ENCODE measurements at regions not wholly inside any gene's neighbourhood (a gene's known extent, or its start where the extent isn't known, plus 50 kb on each side); places are given as distances from the start of the nearest gene placed in this dataset.

GRCh38 chr6:156167016-156167624 lies 610.1 kb upstream of the ARID1B start:
- no peak for TF ChIP-seq POLR2A (IDR thresholded peaks at IDR 0.05)
- TF ChIP-seq, protein P1, sequence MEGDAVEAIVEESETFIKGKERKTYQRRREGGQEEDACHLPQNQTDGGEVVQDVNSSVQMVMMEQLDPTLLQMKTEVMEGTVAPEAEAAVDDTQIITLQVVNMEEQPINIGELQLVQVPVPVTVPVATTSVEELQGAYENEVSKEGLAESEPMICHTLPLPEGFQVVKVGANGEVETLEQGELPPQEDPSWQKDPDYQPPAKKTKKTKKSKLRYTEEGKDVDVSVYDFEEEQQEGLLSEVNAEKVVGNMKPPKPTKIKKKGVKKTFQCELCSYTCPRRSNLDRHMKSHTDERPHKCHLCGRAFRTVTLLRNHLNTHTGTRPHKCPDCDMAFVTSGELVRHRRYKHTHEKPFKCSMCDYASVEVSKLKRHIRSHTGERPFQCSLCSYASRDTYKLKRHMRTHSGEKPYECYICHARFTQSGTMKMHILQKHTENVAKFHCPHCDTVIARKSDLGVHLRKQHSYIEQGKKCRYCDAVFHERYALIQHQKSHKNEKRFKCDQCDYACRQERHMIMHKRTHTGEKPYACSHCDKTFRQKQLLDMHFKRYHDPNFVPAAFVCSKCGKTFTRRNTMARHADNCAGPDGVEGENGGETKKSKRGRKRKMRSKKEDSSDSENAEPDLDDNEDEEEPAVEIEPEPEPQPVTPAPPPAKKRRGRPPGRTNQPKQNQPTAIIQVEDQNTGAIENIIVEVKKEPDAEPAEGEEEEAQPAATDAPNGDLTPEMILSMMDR (IDR thresholded peaks at IDR 0.05) = no peak
- no peak for TF ChIP-seq EP300 (IDR thresholded peaks at IDR 0.05)
- no peak for TF ChIP-seq POLR2AphosphoS5 (IDR thresholded peaks at IDR 0.05)

Measured in stomach (tissue), 4 donors.